H1 (cell line): ENCODE measurements at regions not wholly inside any gene's neighbourhood (a gene's known extent, or its start where the extent isn't known, plus 50 kb on each side); places are given as distances from the start of the nearest gene placed in this dataset.

ENCODE experiments used
- CTCF ChIA-PET: fragments of 300-600 bp; sonication (Branson Sonifier 250); formaldehyde crosslinking; loops from one replicate; lab custom pipeline; 2021; ENCODE audit not compliant: partially characterized antibody; lab: Charles Lee
- POLR2A ChIA-PET: fragments of 300-600 bp; sonication (Branson Sonifier 250); formaldehyde crosslinking; loops from one replicate; lab custom pipeline; 2021; ENCODE audit warnings: inconsistent platforms; ENCODE audit not compliant: partially characterized antibody; lab: Charles Lee
- DNase-seq, 2 experiments: peaks; one replicate each; pipeline versions ENCODE4 v3.0.0 to v3.0.0-alpha.2; 2010 to 2022; ENCODE audit warnings: low spot score in 2 of 2, low read depth in 1 of 2, mixed read lengths in 1 of 2
- FAIRE-seq: peaks from 2 replicates; lab custom pipeline; 2011; peaks lifted over from hg19 to GRCh38; lab: Jason Lieb, UNC
- H2AFZ ChIP-seq: 2 replicates; pipeline ENCODE4 v1.8.1; 2012; ENCODE audit warnings: low read length, inconsistent platforms
- H2AK5ac ChIP-seq: 2 replicates; pipeline ENCODE4 v1.6.1; 2013; ENCODE audit warnings: low read depth, low read length
- H2BK120ac ChIP-seq: replicated peaks from 2 replicates; pipeline ENCODE3; 2013; ENCODE audit warnings: low read depth, low read length, inconsistent platforms
- H2BK12ac ChIP-seq: 2 replicates; pipeline ENCODE4 v1.6.1; 2013; ENCODE audit warnings: low read depth, low read length
- H2BK15ac ChIP-seq: 2 replicates; pipeline ENCODE4 v1.6.1; 2013; ENCODE audit warnings: low read length
- H2BK20ac ChIP-seq: 2 replicates; pipeline ENCODE4 v1.6.1; 2013; ENCODE audit warnings: low read length
- H2BK5ac ChIP-seq: 2 replicates; pipeline ENCODE4 v1.6.1; 2013; ENCODE audit warnings: low read depth, low read length
- H3K14ac ChIP-seq: 2 replicates; pipeline ENCODE4 v1.6.1; 2013; ENCODE audit warnings: inconsistent platforms; ENCODE audit not compliant: insufficient read length
- H3K18ac ChIP-seq: 2 replicates; pipeline ENCODE4 v1.6.1; 2013; ENCODE audit warnings: low read length; ENCODE audit errors: extremely low read depth
- H3K23ac ChIP-seq: 2 replicates; pipeline ENCODE4 v1.6.1; 2013; ENCODE audit warnings: inconsistent platforms; ENCODE audit not compliant: insufficient read length
- H3K23me2 ChIP-seq: 2 replicates; pipeline ENCODE4 v1.6.1; 2013; ENCODE audit warnings: low read depth, low read length
- H3K27ac ChIP-seq: 2 replicates; pipeline ENCODE4 v1.6.1; 2011; ENCODE audit warnings: low read depth, low read length, inconsistent platforms
- H3K27me3 ChIP-seq, 4 experiments: replicated peaks in 1 of 4; 1 replicate in 1 of 4; 2 replicates in 3 of 4; pipeline versions ENCODE4 v1.6.1 to v1.8.1; 2011 to 2013; ENCODE audit warnings: low read length in 3 of 4, mild to moderate bottlenecking in 3 of 4, inconsistent platforms in 2 of 4, mixed read lengths in 2 of 4, moderate library complexity in 1 of 4; ENCODE audit not compliant: control insufficient read depth in 3 of 4, insufficient read depth in 3 of 4; ENCODE audit errors: extremely low read depth in 1 of 4
- H3K36me3 ChIP-seq, 4 experiments: 2 replicates each; pipeline versions ENCODE4 v1.6.1 to v1.8.1; 2011 to 2013; ENCODE audit warnings: mild to moderate bottlenecking in 4 of 4, low read length in 3 of 4, moderate library complexity in 2 of 4, control low read depth in 1 of 4, inconsistent platforms in 1 of 4; ENCODE audit not compliant: insufficient read depth in 4 of 4, control insufficient read depth in 2 of 4
- H3K4ac ChIP-seq: replicated peaks from 2 replicates; pipeline ENCODE3; 2013; ENCODE audit warnings: low read length, low read depth, mixed read lengths, inconsistent platforms; ENCODE audit not compliant: insufficient read length
- H3K4me1 ChIP-seq, 4 experiments: replicated peaks in 1 of 4; 1 replicate in 1 of 4; 2 replicates in 3 of 4; pipeline versions ENCODE4 v1.6.1 to v1.8.1; 2011 to 2013; ENCODE audit warnings: low read length in 3 of 4, inconsistent platforms in 2 of 4, mixed read lengths in 1 of 4; ENCODE audit not compliant: insufficient read depth in 4 of 4, control insufficient read depth in 3 of 4
- H3K4me2 ChIP-seq, 2 experiments: 2 replicates each; pipeline versions ENCODE4 v1.6.1 to v1.8.1; 2011 to 2013; ENCODE audit warnings: low read depth in 2 of 2, low read length in 2 of 2, control low read depth in 1 of 2, inconsistent platforms in 1 of 2, mild to moderate bottlenecking in 1 of 2; ENCODE audit not compliant: insufficient read depth in 1 of 2
- H3K4me3 ChIP-seq, 4 experiments: fragments of 200-600, 300-600 bp in 1 of 4; sonication (generic), shearing (Covaris generic), sonication (Bioruptor Twin) in 1 of 4; 2 replicates each; pipeline versions ENCODE4 v1.5.1 to v1.8.1; 2011 to 2016; ENCODE audit warnings: low read length in 4 of 4, low read depth in 3 of 4, control low read depth in 2 of 4, inconsistent platforms in 2 of 4, mild to moderate bottlenecking in 2 of 4, mixed read lengths in 1 of 4, moderate library complexity in 1 of 4; ENCODE audit not compliant: insufficient read depth in 2 of 4; ENCODE audit errors: extremely low read depth in 1 of 4
- H3K56ac ChIP-seq: replicated peaks from 2 replicates; pipeline ENCODE3; 2013; ENCODE audit warnings: low read depth, mild to moderate bottlenecking, mixed read lengths, low read length, inconsistent platforms; ENCODE audit not compliant: insufficient read length
- H3K79me1 ChIP-seq: 2 replicates; pipeline ENCODE4 v1.6.1; 2013; ENCODE audit warnings: low read depth, low read length, control low read depth
- H3K79me2 ChIP-seq, 2 experiments: 2 replicates each; pipeline versions ENCODE4 v1.6.1 to v1.8.1; 2012 to 2013; ENCODE audit warnings: low read length in 2 of 2, mild to moderate bottlenecking in 2 of 2, inconsistent platforms in 1 of 2; ENCODE audit not compliant: insufficient read depth in 2 of 2, control insufficient read depth in 1 of 2
- H3K9ac ChIP-seq, 4 experiments: replicated peaks in 1 of 4; 1 replicate in 1 of 4; 2 replicates in 3 of 4; pipeline versions ENCODE4 v1.6.1 to v1.8.1; 2011 to 2013; ENCODE audit warnings: low read depth in 3 of 4, low read length in 3 of 4, control low read depth in 2 of 4, mild to moderate bottlenecking in 2 of 4, moderate library complexity in 2 of 4, inconsistent platforms in 1 of 4; ENCODE audit errors: extremely low read depth in 1 of 4
- H3K9me3 ChIP-seq, 2 experiments: 2 replicates each; pipeline versions ENCODE4 v1.6.1 to v1.8.1; 2012 to 2013; ENCODE audit warnings: mild to moderate bottlenecking in 2 of 2, moderate library complexity in 2 of 2, control low read depth in 1 of 2, inconsistent platforms in 1 of 2, low read depth in 1 of 2, low read length in 1 of 2, mixed read lengths in 1 of 2; ENCODE audit not compliant: insufficient read depth in 2 of 2
- H4K20me1 ChIP-seq, 2 experiments: replicated peaks in 1 of 2; 2 replicates each; pipeline versions ENCODE3 to v1.8.1; 2011 to 2013; ENCODE audit warnings: inconsistent platforms in 2 of 2, low read length in 2 of 2, mild to moderate bottlenecking in 1 of 2; ENCODE audit not compliant: insufficient read depth in 2 of 2, control insufficient read depth in 1 of 2
- H4K5ac ChIP-seq: 2 replicates; pipeline ENCODE4 v1.6.1; 2013; ENCODE audit warnings: low read length, low read depth, mixed read lengths, inconsistent platforms; ENCODE audit not compliant: insufficient read length
- H4K8ac ChIP-seq: 2 replicates; pipeline ENCODE4 v1.8.0; 2013; ENCODE audit warnings: mild to moderate bottlenecking, moderate library complexity, low read length, inconsistent platforms; ENCODE audit not compliant: insufficient read depth; ENCODE audit errors: extremely low read depth
- H4K91ac ChIP-seq: replicated peaks from 2 replicates; pipeline ENCODE3; 2013; ENCODE audit warnings: low read length, mixed read lengths, inconsistent platforms; ENCODE audit not compliant: insufficient read length
- BACH1 ChIP-seq: IDR thresholded peaks from 2 replicates; pipeline ENCODE4 v1.6.1; 2012; ENCODE audit warnings: low read length, improper control_type of control experiment
- CEBPB ChIP-seq: IDR thresholded peaks from 2 replicates; pipeline ENCODE4 v1.6.1; 2012; ENCODE audit warnings: low read depth, low read length
- YY1 ChIP-seq: IDR thresholded peaks from 2 replicates; pipeline ENCODE4 v1.6.1; 2011; ENCODE audit warnings: low read depth, mild to moderate bottlenecking, low read length
- WGBS, 2 experiments: shearing (Covaris generic) in 1 of 2; methylation state at CpG; one replicate each; pipeline versions ENCODE4 v1.1.6 to v1.1.7; 2013 to 2015; ENCODE audit warnings: low lambda C conversion rate in 2 of 2, mixed read lengths in 2 of 2, inconsistent platforms in 1 of 2, low coverage in 1 of 2, missing lambda C conversion rate in 1 of 2; ENCODE audit not compliant: insufficient replicate concordance in 2 of 2, insufficient coverage in 1 of 2, insufficient read length in 1 of 2; ENCODE audit errors: extremely low coverage in 1 of 2, missing lambda C conversion rate in 1 of 2; 5-methylcytosine and 5-hydroxymethylcytosine counted together

DNA sequence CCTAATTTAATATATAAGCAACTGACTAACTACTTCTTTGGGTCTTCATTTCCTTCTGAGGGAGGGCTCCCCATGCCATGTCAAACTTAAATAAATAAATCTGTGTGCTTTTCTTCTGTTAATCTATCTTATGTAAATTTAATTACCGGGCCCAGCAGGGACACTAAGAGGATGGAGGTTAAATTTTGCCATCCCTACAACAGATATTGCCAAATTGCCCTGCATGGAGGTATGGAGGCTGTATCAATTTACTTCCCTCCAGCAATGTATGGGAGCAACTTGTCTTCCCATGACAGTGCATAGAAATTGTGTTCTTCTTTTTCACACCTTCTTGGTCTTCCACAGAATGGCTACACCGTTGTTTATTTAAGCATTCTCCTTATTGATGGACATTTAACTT, 129.0 kb downstream of the NFKBIZ start:
- Histone ChIP-seq H3K4me1 (0 out of 7 replicates have a peak, but pooled peaks cover 0 to 3% (median 0%) of the 10 kb centered on the region in 4 experiments), H3K79me1 (no peaks in the 10 kb centered on the region), H4K8ac (no peak overlapping the region), H3K27ac (no peak overlapping the region), H2BK20ac (no peak overlapping the region), H3K79me2 (no peaks in the 10 kb centered on the region), H4K20me1 (no peaks in the 10 kb centered on the region), H2BK5ac (no peak overlapping the region), H2AK5ac (no peak overlapping the region), H3K23ac (no peak overlapping the region), H3K9me3 (no peaks in the 10 kb centered on the region), H2BK120ac (no peak overlapping the region), H3K4ac (no peak overlapping the region), H3K56ac (no peak overlapping the region), H3K14ac (no peak overlapping the region), H3K23me2 (no peaks in the 10 kb centered on the region; the same call in 1 of the 2 replicates), H4K91ac (no peak overlapping the region), H4K5ac (no peak overlapping the region), H3K9ac (no peak overlapping the region), H3K4me3 (no peak overlapping the region), H3K36me3 (no peaks in the 10 kb centered on the region), H3K18ac (no peak overlapping the region), H2AFZ (no peak overlapping the region), H2BK15ac (no peak overlapping the region), H3K27me3 (no peaks in the 10 kb centered on the region), H2BK12ac (no peak overlapping the region), H3K4me2 (no peak overlapping the region)
- DNase-seq (no peak), FAIRE-seq (no peak)
- TF ChIP-seq CEBPB, result no peak
- TF ChIP-seq BACH1, result no peak
- TF ChIP-seq YY1, result no peak
- POLR2A ChIA-PET, result no interaction called here
- CTCF ChIA-PET, result interaction anchor here (1.0 kb wide), 1 partner anchor 15 kb away, joined by 3 read pairs; no protein-coding TSS in a partner anchor
- WGBS, 2 experiments, result 51% methylated on average over 2 of the region's 2 CpGs; no CpG with 5 or more reads in 1 of the 2 experiments
